H1 (cell line): ENCODE measurements at regions not wholly inside any gene's neighbourhood (a gene's known extent, or its start where the extent isn't known, plus 50 kb on each side); places are given as distances from the start of the nearest gene placed in this dataset.

Source experiments
- CTCF ChIA-PET: fragments of 300-600 bp; sonication (Branson Sonifier 250); formaldehyde crosslinking; loops from one replicate; lab custom pipeline; 2021; ENCODE audit not compliant: partially characterized antibody; lab: Charles Lee
- POLR2A ChIA-PET: fragments of 300-600 bp; sonication (Branson Sonifier 250); formaldehyde crosslinking; loops from one replicate; lab custom pipeline; 2021; ENCODE audit warnings: inconsistent platforms; ENCODE audit not compliant: partially characterized antibody; lab: Charles Lee
- DNase-seq, 2 experiments: peaks; one replicate each; pipeline versions ENCODE4 v3.0.0 to v3.0.0-alpha.2; 2010 to 2022; ENCODE audit warnings: low spot score in 2 of 2, low read depth in 1 of 2, mixed read lengths in 1 of 2
- FAIRE-seq: peaks from 2 replicates; lab custom pipeline; 2011; peaks lifted over from hg19 to GRCh38; lab: Jason Lieb, UNC
- H2AFZ ChIP-seq: 2 replicates; pipeline ENCODE4 v1.8.1; 2012; ENCODE audit warnings: low read length, inconsistent platforms
- H2AK5ac ChIP-seq: 2 replicates; pipeline ENCODE4 v1.6.1; 2013; ENCODE audit warnings: low read depth, low read length
- H2BK120ac ChIP-seq: replicated peaks from 2 replicates; pipeline ENCODE3; 2013; ENCODE audit warnings: low read depth, low read length, inconsistent platforms
- H2BK12ac ChIP-seq: 2 replicates; pipeline ENCODE4 v1.6.1; 2013; ENCODE audit warnings: low read depth, low read length
- H2BK15ac ChIP-seq: 2 replicates; pipeline ENCODE4 v1.6.1; 2013; ENCODE audit warnings: low read length
- H2BK20ac ChIP-seq: 2 replicates; pipeline ENCODE4 v1.6.1; 2013; ENCODE audit warnings: low read length
- H2BK5ac ChIP-seq: 2 replicates; pipeline ENCODE4 v1.6.1; 2013; ENCODE audit warnings: low read depth, low read length
- H3K14ac ChIP-seq: 2 replicates; pipeline ENCODE4 v1.6.1; 2013; ENCODE audit warnings: inconsistent platforms; ENCODE audit not compliant: insufficient read length
- H3K18ac ChIP-seq: 2 replicates; pipeline ENCODE4 v1.6.1; 2013; ENCODE audit warnings: low read length; ENCODE audit errors: extremely low read depth
- H3K23ac ChIP-seq: 2 replicates; pipeline ENCODE4 v1.6.1; 2013; ENCODE audit warnings: inconsistent platforms; ENCODE audit not compliant: insufficient read length
- H3K23me2 ChIP-seq: 2 replicates; pipeline ENCODE4 v1.6.1; 2013; ENCODE audit warnings: low read depth, low read length
- H3K27ac ChIP-seq: 2 replicates; pipeline ENCODE4 v1.6.1; 2011; ENCODE audit warnings: low read depth, low read length, inconsistent platforms
- H3K27me3 ChIP-seq, 4 experiments: replicated peaks in 1 of 4; 1 replicate in 1 of 4; 2 replicates in 3 of 4; pipeline versions ENCODE4 v1.6.1 to v1.8.1; 2011 to 2013; ENCODE audit warnings: low read length in 3 of 4, mild to moderate bottlenecking in 3 of 4, inconsistent platforms in 2 of 4, mixed read lengths in 2 of 4, moderate library complexity in 1 of 4; ENCODE audit not compliant: control insufficient read depth in 3 of 4, insufficient read depth in 3 of 4; ENCODE audit errors: extremely low read depth in 1 of 4
- H3K36me3 ChIP-seq, 4 experiments: 2 replicates each; pipeline versions ENCODE4 v1.6.1 to v1.8.1; 2011 to 2013; ENCODE audit warnings: mild to moderate bottlenecking in 4 of 4, low read length in 3 of 4, moderate library complexity in 2 of 4, control low read depth in 1 of 4, inconsistent platforms in 1 of 4; ENCODE audit not compliant: insufficient read depth in 4 of 4, control insufficient read depth in 2 of 4
- H3K4ac ChIP-seq: replicated peaks from 2 replicates; pipeline ENCODE3; 2013; ENCODE audit warnings: low read length, low read depth, mixed read lengths, inconsistent platforms; ENCODE audit not compliant: insufficient read length
- H3K4me1 ChIP-seq, 4 experiments: replicated peaks in 1 of 4; 1 replicate in 1 of 4; 2 replicates in 3 of 4; pipeline versions ENCODE4 v1.6.1 to v1.8.1; 2011 to 2013; ENCODE audit warnings: low read length in 3 of 4, inconsistent platforms in 2 of 4, mixed read lengths in 1 of 4; ENCODE audit not compliant: insufficient read depth in 4 of 4, control insufficient read depth in 3 of 4
- H3K4me2 ChIP-seq, 2 experiments: 2 replicates each; pipeline versions ENCODE4 v1.6.1 to v1.8.1; 2011 to 2013; ENCODE audit warnings: low read depth in 2 of 2, low read length in 2 of 2, control low read depth in 1 of 2, inconsistent platforms in 1 of 2, mild to moderate bottlenecking in 1 of 2; ENCODE audit not compliant: insufficient read depth in 1 of 2
- H3K4me3 ChIP-seq, 4 experiments: fragments of 200-600, 300-600 bp in 1 of 4; sonication (generic), shearing (Covaris generic), sonication (Bioruptor Twin) in 1 of 4; 2 replicates each; pipeline versions ENCODE4 v1.5.1 to v1.8.1; 2011 to 2016; ENCODE audit warnings: low read length in 4 of 4, low read depth in 3 of 4, control low read depth in 2 of 4, inconsistent platforms in 2 of 4, mild to moderate bottlenecking in 2 of 4, mixed read lengths in 1 of 4, moderate library complexity in 1 of 4; ENCODE audit not compliant: insufficient read depth in 2 of 4; ENCODE audit errors: extremely low read depth in 1 of 4
- H3K56ac ChIP-seq: replicated peaks from 2 replicates; pipeline ENCODE3; 2013; ENCODE audit warnings: low read depth, mild to moderate bottlenecking, mixed read lengths, low read length, inconsistent platforms; ENCODE audit not compliant: insufficient read length
- H3K79me1 ChIP-seq: 2 replicates; pipeline ENCODE4 v1.6.1; 2013; ENCODE audit warnings: low read depth, low read length, control low read depth
- H3K79me2 ChIP-seq, 2 experiments: 2 replicates each; pipeline versions ENCODE4 v1.6.1 to v1.8.1; 2012 to 2013; ENCODE audit warnings: low read length in 2 of 2, mild to moderate bottlenecking in 2 of 2, inconsistent platforms in 1 of 2; ENCODE audit not compliant: insufficient read depth in 2 of 2, control insufficient read depth in 1 of 2
- H3K9ac ChIP-seq, 4 experiments: replicated peaks in 1 of 4; 1 replicate in 1 of 4; 2 replicates in 3 of 4; pipeline versions ENCODE4 v1.6.1 to v1.8.1; 2011 to 2013; ENCODE audit warnings: low read depth in 3 of 4, low read length in 3 of 4, control low read depth in 2 of 4, mild to moderate bottlenecking in 2 of 4, moderate library complexity in 2 of 4, inconsistent platforms in 1 of 4; ENCODE audit errors: extremely low read depth in 1 of 4
- H3K9me3 ChIP-seq, 2 experiments: 2 replicates each; pipeline versions ENCODE4 v1.6.1 to v1.8.1; 2012 to 2013; ENCODE audit warnings: mild to moderate bottlenecking in 2 of 2, moderate library complexity in 2 of 2, control low read depth in 1 of 2, inconsistent platforms in 1 of 2, low read depth in 1 of 2, low read length in 1 of 2, mixed read lengths in 1 of 2; ENCODE audit not compliant: insufficient read depth in 2 of 2
- H4K20me1 ChIP-seq, 2 experiments: replicated peaks in 1 of 2; 2 replicates each; pipeline versions ENCODE3 to v1.8.1; 2011 to 2013; ENCODE audit warnings: inconsistent platforms in 2 of 2, low read length in 2 of 2, mild to moderate bottlenecking in 1 of 2; ENCODE audit not compliant: insufficient read depth in 2 of 2, control insufficient read depth in 1 of 2
- H4K5ac ChIP-seq: 2 replicates; pipeline ENCODE4 v1.6.1; 2013; ENCODE audit warnings: low read length, low read depth, mixed read lengths, inconsistent platforms; ENCODE audit not compliant: insufficient read length
- H4K8ac ChIP-seq: 2 replicates; pipeline ENCODE4 v1.8.0; 2013; ENCODE audit warnings: mild to moderate bottlenecking, moderate library complexity, low read length, inconsistent platforms; ENCODE audit not compliant: insufficient read depth; ENCODE audit errors: extremely low read depth
- H4K91ac ChIP-seq: replicated peaks from 2 replicates; pipeline ENCODE3; 2013; ENCODE audit warnings: low read length, mixed read lengths, inconsistent platforms; ENCODE audit not compliant: insufficient read length
- ATF3 ChIP-seq: IDR thresholded peaks from 2 replicates; pipeline ENCODE4 v1.6.1; 2011; ENCODE audit warnings: low read depth, mild to moderate bottlenecking, low read length; ENCODE audit not compliant: insufficient read depth
- CEBPB ChIP-seq: IDR thresholded peaks from 2 replicates; pipeline ENCODE4 v1.6.1; 2012; ENCODE audit warnings: low read depth, low read length
- CREB1 ChIP-seq: IDR thresholded peaks from 2 replicates; pipeline ENCODE4 v1.6.1; 2012; ENCODE audit warnings: inconsistent platforms
- E2F6 ChIP-seq: IDR thresholded peaks from 2 replicates; pipeline ENCODE4 v1.6.1; 2012; ENCODE audit warnings: inconsistent platforms
- SP4 ChIP-seq: IDR thresholded peaks from 2 replicates; pipeline ENCODE4 v1.6.1; 2012; ENCODE audit warnings: low read length, inconsistent platforms
- WGBS, 2 experiments: shearing (Covaris generic) in 1 of 2; methylation state at CpG; one replicate each; pipeline versions ENCODE4 v1.1.6 to v1.1.7; 2013 to 2015; ENCODE audit warnings: low lambda C conversion rate in 2 of 2, mixed read lengths in 2 of 2, inconsistent platforms in 1 of 2, low coverage in 1 of 2, missing lambda C conversion rate in 1 of 2; ENCODE audit not compliant: insufficient replicate concordance in 2 of 2, insufficient coverage in 1 of 2, insufficient read length in 1 of 2; ENCODE audit errors: extremely low coverage in 1 of 2, missing lambda C conversion rate in 1 of 2; 5-methylcytosine and 5-hydroxymethylcytosine counted together

GRCh38 chr4:23311983-23312382 is 577.9 kb downstream of the PPARGC1A start:
- Histone ChIP-seq H4K20me1 (no peaks in the 10 kb centered on the region), H3K79me2 (no peaks in the 10 kb centered on the region), H3K4me1 (no peaks in the 10 kb centered on the region), H3K27ac (no peak overlapping the region), H3K9me3 (no peaks in the 10 kb centered on the region), H2AFZ (no peak overlapping the region), H3K23ac (no peak overlapping the region), H3K79me1 (no peaks in the 10 kb centered on the region), H4K5ac (no peak overlapping the region), H3K9ac (no peak overlapping the region), H2BK12ac (no peak overlapping the region), H2BK5ac (no peak overlapping the region), H2AK5ac (no peak overlapping the region), H3K36me3 (no peaks in the 10 kb centered on the region), H3K18ac (no peak overlapping the region), H3K14ac (no peak overlapping the region), H3K4me2 (no peak overlapping the region), H3K56ac (no peak overlapping the region), H2BK15ac (no peak overlapping the region), H3K27me3 (no peaks in the 10 kb centered on the region), H2BK120ac (no peak overlapping the region), H4K8ac (no peak overlapping the region), H3K4me3 (no peak overlapping the region), H4K91ac (no peak overlapping the region), H2BK20ac (no peak overlapping the region), H3K23me2 (no peaks in the 10 kb centered on the region), H3K4ac (no peak overlapping the region)
- POLR2A ChIA-PET: no interaction called here
- FAIRE-seq (no peak), DNase-seq (no peak)
- 83% methylated on average over 3 of the region's 3 CpGs; no CpG with 5 or more reads in 1 of the 2 experiments for WGBS, 2 experiments
- CTCF ChIA-PET: no interaction called here
- TF ChIP-seq ATF3 (no peak), CEBPB (peak; percentile 28; the same call in 1 of the 2 replicates), E2F6 (no peak), CREB1 (no peak), SP4 (no peak)
